HFF-Myc (cell line): ENCODE measurements at regions not wholly inside any gene's neighbourhood (a gene's known extent, or its start where the extent isn't known, plus 50 kb on each side); places are given as distances from the start of the nearest gene placed in this dataset.

Experiments
- DNase-seq: peaks from one replicate; pipeline ENCODE4 v3.0.0-alpha.2; 2011; ENCODE audit warnings: low read depth; ENCODE audit errors: extremely low read depth
- H3K4me3 ChIP-seq: replicated peaks from 2 replicates; pipeline ENCODE4 v1.5.1; 2011; ENCODE audit warnings: low read depth, mild to moderate bottlenecking, control low read depth, low read length
- TF ChIP-seq, protein P1 (sequence below): IDR thresholded peaks from 2 replicates; pipeline ENCODE4 v1.5.1; 2012; ENCODE audit warnings: mild to moderate bottlenecking, low read depth, low read length, control low read depth; ENCODE audit errors: missing control alignments

DNA sequence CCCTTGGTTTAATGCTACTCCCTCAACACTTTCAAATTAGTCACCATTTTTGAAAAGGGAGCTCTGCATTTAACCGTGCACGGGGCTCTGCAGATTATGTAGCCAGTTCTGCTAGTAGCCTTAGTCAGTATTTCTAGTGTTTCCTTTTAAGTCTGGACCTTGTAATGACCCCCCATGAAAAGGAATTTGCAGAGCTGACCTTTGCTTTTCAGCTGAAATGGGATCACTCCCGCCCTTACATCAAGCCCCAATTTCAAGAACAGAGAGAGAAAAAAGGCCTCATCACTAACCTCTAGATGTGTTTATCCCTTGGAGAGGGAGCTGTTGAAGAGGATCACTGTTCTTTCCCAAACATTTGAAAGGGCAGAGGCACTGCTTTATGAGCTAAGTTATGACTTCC, 490.7 kb upstream of the BTBD3 start:
- H3K4me3 ChIP-seq, result no peak overlapping the region
- TF ChIP-seq, protein P1, sequence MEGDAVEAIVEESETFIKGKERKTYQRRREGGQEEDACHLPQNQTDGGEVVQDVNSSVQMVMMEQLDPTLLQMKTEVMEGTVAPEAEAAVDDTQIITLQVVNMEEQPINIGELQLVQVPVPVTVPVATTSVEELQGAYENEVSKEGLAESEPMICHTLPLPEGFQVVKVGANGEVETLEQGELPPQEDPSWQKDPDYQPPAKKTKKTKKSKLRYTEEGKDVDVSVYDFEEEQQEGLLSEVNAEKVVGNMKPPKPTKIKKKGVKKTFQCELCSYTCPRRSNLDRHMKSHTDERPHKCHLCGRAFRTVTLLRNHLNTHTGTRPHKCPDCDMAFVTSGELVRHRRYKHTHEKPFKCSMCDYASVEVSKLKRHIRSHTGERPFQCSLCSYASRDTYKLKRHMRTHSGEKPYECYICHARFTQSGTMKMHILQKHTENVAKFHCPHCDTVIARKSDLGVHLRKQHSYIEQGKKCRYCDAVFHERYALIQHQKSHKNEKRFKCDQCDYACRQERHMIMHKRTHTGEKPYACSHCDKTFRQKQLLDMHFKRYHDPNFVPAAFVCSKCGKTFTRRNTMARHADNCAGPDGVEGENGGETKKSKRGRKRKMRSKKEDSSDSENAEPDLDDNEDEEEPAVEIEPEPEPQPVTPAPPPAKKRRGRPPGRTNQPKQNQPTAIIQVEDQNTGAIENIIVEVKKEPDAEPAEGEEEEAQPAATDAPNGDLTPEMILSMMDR, result no peak
- DNase-seq, result no peak

DNA sequence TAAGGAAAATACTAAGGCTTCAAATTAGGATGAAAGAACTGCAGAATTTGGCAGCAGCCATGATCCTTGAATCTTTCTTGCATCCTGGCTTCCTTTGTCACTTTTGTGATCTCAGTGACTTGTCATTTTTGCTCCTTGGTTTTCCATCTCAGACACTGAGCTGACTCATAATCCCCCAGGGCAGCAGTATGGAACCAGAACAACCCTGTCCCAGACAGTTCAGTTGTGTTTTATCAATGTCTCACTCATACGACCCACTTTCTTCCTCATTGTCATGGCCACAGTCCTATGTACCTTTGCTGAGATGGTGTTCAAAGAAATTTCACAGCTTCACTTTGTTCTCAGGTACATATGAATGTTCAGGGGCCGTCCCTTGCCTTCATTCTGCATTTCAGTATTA, 488.5 kb upstream of the BTBD3 start:
- DNase-seq, result no peak
- no peak overlapping the region for H3K4me3 ChIP-seq
- TF ChIP-seq, protein P1, result no peak

DNA sequence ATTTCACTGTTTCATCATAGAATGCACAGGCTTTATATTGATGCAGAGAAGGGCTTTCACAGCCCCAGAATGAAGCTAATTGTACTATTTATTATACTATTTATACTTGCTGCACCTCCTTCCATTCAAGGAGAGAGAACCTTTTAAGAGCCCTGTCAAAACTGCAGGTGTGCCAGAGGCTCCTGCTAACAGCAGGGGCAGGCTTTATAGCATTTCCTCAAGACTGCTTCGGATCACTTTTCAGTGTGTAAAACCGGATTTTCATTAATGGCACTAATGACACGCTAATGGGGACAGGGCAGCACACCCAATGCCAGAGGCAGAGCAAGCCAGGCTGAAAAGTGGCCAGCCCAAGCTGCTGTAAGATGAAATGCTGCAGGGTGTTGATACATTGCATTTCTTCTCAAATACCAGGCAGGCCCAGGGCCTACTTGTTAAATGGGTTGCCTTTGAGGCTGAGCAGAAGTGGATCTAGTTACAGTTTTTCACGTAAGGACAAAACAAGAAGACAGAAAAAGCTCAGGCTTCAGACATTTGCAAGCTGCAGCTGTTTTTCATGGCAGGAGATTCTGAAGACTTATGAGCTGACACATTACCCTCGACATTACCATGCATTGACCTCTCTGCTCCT, 487.7 kb upstream of the BTBD3 start:
- no peak for DNase-seq
- H3K4me3 ChIP-seq, result no peak overlapping the region
- TF ChIP-seq, protein P1, result no peak

DNA sequence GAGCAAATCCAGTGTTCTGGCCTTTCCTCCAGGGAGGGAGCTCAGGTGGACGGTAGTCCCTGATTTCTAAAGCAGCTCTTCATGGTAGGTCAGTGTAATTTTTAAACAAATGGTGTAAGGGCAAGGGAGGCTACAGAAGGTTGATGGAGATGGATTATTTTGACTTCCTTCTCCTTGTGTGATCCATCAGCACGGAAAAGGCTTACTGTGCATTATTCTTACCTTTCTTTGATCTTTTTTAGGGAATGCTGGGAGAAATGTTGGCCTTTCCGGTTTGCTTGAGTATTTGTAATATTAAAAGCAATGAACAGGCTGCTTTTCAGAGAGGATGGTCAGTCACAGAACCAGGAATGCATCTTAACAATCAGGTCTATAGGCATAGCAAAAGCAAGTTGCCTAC, 487.0 kb upstream of the BTBD3 start:
- TF ChIP-seq, protein P1, result no peak
- no peak for DNase-seq
- H3K4me3 ChIP-seq, result no peak overlapping the region

DNA sequence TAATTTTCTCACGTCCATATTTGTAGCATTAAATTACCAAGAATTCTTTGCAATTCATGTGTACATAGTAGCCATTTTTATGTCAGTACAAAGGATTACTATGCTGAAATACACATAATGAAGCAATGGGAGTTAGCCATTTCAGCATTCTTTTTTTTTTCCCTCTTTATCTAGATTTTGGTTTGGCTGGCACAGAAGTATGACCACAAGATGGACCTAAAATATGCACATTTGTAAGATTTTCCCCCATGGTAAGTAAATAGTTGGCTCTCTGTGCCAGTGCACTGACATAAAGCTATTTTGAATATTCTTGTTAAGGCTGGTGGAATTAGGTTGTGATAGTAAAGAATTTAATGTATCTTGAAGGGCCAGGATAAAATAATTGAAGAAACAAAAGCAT, 486.1 kb upstream of the BTBD3 start:
- TF ChIP-seq, protein P1, result no peak
- no peak overlapping the region for H3K4me3 ChIP-seq
- no peak for DNase-seq

DNA sequence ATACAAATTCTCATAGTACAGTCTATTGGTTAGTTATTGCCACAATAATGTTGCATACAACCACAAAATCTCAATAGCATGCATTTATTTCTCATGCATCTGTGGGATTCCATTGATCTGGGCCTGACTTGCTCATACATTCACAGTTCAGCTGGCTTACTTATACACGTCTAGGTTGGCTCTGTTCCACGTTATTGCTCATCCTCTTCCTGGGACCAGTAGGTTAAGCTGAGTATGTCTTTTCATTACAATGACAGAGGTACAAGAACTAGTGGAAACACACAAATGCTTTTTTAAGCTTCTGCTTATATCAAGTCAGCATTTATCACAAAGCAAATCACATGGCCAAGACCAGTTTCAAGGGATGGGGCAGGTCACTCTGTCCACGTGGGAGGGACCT, 485.3 kb upstream of the BTBD3 start:
- H3K4me3 ChIP-seq, result no peak overlapping the region
- TF ChIP-seq, protein P1, result no peak
- DNase-seq, result peak; percentile 40
